HT-29 (cell line): ENCODE measurements at regions not wholly inside any gene's neighbourhood (a gene's known extent, or its start where the extent isn't known, plus 50 kb on each side); places are given as distances from the start of the nearest gene placed in this dataset.
"Not testable (repeated sequence)": the region's sequence is repeated elsewhere in the genome, so short reads cannot be mapped to it uniquely, and the experiment has no call there.

Experiments
- DNase-seq: peaks from one replicate; pipeline ENCODE4 v3.0.0-alpha.2; 2015; ENCODE audit warnings: low spot score

DNA sequence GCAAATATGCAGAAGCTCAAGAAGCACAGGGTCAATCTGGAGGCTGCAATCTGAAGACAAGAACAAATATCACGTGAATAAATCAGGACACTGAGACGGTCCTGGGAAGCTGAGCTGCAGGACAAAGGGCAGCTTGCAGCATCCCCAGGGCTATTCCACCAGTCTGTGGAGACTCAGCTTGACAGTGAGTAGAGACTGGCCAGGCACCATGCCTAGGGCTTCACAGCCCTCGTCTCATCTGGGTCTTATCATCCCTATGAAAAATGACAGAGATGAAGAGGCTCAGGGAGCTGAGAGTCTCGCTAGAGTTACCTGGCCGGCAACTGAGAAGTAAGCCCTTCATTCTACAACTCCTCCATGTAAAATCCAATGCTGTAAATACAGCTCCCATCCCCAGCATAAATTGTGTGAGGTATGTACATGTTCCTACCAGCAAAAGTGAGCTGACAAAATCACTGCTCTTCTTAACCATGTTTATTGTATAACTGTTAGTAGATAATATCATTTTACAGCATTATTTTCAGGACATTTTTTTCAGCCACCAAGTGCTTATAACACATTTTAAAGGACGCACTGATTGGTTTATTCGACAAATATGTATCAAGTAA, 186.6 kb upstream of the IGFBP3 start:
- DNase-seq: no peak

DNA sequence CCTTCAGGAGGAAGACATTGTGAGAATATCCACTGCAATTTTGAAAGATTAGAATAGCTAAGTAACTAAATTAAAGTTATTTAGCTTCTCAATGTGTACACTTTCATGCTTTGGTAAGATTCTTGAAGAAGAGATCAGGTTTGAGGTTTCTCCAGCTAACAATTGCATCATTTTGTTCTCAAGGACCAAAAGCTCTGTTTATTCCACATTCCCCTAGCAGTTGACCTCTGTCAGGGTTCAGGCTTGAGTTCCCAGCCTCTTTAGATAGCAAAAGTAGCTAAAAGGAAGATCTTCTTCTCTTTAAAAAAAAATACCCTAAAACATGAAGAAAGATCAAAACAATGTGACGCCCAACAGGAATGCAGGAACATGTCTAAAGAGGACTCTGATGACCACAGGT, 179.4 kb upstream of the IGFBP3 start:
- DNase-seq: no peak

DNA sequence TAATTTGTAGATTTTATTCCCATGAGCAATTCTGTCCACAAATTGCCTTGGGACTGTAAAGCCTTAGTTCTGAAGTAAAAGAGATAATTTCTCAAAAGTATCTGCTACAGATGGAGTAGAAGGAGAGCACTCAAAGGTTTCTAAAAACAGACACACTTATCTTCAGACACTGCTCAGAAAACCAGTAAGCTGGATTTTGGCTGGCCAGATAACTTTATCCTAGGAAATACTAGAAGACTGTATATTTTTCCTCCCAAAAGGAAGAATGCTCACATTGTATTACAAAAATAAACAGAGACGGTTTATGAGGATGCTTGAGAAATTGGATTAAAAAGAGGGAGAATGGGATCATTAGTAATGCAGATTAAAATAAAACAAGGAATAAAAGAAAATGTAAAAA, 178.0 kb upstream of the IGFBP3 start:
- DNase-seq: no peak

DNA sequence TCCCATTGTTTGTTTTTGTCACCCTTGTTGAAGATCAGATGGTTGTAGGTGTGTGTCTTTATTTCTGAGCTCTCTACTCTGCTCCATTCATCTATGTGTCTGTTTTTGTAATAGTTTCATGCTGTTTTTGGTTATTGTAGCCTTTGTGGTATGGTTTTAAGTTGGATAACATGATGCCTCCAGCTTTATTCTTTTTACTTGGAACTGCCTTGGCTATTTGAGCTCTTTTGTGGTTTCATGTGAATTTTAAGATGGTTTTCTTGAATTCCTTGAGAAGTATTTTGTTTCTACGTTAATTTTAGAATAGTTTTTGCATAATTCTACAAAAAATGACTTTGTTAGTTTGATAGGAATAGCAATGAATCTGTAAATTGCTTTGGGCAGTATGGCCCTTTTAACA, 170.0 kb upstream of the IGFBP3 start:
- no peak for DNase-seq

DNA sequence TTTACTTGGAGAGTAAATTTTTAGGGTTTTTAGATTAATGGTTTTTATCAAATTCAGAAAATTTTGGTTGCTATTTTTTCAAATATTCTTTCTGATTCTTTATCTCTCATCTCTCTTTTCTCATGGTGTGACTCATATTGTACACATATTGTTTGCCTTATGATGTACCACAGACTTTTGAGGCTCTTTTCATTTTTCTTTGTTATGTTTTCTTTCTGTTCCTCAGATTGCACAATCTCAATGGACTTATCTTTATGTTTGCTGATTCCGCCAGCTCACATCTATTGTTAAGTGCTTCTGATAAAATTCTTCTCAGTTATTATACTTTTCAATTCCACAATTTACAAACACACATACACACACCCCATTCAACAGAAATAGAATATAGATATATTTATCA, 168.2 kb upstream of the IGFBP3 start:
- no peak for DNase-seq

DNA sequence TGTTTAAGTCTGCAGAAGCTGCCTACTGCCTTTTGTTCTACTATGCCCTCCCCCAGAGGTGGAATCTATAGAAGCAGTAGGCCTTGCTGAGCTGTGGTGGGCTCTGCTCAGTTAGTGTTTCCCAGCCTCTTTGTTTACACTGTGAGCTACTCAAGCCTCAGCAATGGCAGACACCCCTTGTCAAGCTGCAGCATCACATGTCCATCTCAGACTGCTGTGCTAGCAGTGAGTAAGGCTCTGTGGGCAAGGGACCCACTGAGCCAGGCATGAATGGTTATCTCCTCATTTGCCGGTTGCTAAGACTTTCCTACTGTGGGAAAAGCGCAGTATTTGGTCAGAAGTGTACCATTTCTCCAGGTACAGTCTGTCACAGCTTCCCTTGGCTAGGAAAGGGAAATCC, 167.4 kb upstream of the IGFBP3 start:
- not testable (repeated sequence) for DNase-seq

DNA sequence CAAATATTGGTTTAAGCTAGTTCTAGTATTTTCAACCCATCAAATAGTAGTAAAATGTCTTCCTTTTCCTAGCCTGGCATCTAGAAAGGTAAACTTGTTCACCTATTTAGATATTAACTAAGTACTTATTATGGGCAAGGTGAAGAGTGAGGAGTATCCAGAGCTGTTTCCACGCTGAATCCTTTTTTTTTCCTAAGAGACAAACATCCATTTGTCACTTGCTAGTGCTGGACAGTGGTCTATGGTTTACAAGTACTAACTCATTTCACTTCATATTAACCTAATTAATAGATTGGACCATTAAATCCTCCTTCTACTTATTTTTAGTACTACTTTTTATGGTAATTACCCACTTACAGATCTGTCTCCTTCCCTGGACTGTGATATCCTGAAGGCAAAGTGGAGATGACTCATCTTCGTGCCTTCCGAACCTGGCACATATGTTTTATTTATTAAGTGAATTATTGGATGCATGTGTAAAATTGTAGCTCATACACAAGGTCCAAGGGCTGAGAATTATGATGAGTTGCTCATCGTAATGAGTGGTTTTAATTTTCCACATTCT, 159.6 kb upstream of the IGFBP3 start:
- no peak for DNase-seq

DNA sequence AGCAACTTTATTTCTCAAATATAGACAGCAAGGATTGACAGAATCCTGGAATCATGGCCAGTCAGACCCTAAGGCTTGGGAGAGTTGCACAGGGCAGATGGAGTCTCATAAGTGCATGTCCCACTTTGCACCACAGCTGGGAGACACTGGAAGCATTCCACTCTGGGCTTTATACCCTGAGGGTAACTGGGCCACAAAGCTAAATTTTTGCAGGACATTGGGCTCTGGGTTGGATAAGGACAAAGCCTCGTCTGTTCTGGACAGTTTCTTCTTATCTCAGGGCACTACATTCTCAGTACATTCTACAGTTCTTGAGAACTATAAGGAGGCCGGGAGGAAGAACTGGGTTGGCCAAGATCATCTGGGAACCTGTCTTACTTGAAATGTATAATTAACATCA, 158.3 kb upstream of the IGFBP3 start:
- DNase-seq: no peak

DNA sequence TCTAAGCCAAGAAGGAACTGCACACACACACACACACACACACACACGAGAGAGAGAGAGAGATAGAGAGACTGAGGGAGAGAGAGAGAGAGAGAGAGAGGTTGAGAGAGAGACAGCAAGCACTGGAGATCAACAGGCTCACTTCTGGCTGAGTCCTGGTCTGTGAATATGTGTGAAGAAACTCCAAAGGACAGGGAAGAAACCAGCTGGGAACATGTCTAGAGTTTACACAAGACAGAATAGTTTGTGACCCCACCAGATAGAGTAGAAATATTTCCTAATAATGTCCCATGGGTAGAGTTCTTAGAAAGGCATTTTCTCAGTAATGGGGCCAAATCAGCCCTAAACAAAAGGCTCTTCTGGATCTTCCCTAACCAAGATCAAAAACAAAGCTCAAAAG, 155.5 kb upstream of the IGFBP3 start:
- no peak for DNase-seq

DNA sequence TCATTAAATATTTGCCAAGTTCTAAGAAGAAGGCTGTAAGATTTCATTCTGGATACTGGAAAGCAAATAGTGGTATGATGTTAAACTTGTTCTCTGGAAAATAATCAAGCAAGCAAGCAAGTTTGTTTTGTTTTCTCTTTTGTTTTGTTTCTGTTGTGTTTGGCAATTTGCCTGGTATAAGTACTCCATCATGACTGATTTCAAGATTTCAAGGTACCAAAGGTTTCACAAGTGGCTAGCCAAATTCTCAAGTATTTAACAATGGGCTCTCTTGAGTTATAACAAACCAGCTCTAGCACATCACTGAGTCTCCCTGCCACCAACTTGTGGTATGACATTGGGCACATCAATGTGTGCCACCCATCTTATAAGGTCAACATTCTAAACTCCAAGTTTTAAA, 151.7 kb upstream of the IGFBP3 start:
- DNase-seq: no peak

DNA sequence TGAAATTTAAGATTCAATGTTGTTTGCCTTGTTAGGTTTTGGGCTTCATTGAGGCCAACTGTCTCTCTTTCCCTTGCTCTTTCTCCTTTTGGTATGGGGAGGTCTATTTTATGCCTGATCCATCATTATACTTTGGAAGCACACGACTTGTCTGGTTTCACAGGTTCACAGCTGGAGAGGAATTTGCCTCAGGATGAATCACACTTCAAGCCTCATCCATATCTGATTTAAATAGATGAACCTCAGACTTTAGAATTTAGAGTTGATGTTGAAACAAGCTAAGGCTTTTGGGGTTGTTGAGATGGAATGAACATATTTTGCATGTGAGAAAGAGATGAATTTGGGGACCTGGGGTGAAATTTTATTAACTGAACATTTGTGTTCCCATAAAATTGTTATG, 150.5 kb upstream of the IGFBP3 start:
- DNase-seq: no peak

DNA sequence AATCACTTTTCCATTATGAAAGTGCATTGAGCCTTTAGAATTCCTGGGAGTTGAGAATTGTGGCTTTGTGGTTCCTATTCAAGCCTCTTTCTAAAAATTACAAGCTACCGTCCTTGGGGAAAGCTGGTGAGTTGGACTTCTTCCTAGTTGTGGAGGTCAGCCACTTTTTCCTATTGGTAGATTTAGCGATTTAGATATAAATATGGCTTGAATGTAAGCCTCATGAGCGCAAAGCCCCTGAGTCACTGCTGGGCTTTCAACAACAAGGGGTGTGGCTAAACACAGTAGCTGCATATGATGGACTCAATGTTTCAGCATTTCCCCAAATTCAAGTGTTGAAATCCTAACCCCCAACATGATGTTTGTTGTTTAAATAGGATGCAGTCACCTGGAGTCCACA, 150.0 kb upstream of the IGFBP3 start:
- no peak for DNase-seq

DNA sequence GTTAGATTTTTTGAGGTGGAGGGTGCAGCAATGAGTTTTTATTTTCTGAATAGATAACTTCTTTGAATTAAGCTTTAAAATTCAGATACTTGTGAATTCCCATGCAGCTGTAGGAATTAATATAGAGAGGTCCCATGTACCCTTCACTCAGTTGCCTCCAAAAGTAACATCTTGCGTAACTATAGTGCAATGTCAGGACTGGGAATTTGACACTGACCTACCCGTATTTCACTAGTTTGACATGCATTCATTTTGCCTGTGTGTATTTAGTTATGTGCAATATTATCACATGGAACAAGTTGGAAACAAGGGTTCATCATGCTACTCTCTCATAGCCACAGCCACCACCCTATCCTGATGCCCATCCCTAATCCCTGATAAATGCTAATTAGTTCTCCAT, 147.1 kb upstream of the IGFBP3 start:
- no peak for DNase-seq

DNA sequence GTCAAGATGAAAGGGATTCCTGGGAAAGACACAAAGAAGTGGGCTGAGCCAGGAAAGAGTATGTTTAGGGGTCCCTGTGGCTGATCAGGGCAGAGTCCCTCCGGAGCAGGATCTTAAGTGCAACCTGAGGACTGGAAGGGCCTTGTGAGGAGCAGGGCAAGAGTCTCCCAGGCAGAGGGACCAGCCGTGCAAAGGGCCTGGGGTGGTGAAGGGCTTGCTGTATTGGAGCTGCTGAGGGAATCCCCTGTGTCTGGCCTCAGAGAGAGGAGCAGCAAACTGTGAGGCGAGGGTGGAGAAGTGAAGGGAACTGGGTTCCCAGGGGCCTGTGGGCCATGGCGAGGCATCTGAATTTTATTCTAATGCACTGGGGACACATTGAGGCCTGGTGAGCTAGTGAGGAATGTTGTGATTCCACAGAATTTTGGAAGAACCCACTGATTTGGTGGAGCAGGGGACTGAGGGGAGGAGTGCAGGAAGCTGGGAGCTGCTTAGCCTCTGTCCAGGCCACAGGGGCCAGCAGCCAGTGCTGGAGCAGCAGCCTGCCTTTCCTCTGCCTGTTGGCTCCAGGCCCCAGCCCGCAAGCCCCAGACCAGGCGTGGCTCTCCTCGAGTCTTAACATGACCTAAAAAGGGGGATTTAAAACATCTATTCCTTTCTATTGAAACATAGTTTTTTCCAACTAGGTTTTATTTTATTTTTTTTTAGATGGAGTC, 138.4 kb upstream of the IGFBP3 start:
- DNase-seq: no peak

DNA sequence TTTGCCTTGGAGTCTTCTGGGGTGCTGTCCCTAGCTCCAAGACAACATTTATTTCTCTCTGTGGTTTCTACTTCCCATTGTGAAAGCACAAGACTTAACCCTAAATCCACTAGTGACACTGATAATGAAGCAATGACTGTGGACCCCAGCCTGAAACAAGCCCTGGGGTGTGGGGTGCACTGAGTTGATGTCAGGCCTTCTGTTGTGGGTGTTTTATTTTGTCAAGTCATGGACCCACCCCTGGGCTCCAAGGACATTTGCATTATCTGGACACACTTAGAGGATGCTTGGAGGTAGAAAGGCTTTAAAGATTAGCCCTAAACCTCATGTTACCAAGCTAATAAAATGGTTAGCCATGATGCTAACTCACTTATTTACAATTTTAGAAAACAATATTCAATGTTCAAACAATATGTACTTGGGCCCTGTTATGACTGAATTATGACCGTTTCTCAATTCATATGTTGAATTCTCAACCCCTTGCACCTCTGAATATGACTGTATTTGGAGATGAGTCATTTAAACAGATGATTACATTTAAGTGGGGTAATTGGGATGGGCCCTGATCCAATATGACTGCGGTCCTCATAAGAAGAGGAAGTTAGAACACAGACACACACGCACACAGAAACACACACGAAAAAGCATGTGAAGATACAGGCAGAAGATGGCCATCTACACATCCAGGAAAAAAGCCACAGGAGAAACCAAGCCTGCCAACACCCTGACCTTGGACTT, 137.2 kb upstream of the IGFBP3 start:
- DNase-seq: no peak

DNA sequence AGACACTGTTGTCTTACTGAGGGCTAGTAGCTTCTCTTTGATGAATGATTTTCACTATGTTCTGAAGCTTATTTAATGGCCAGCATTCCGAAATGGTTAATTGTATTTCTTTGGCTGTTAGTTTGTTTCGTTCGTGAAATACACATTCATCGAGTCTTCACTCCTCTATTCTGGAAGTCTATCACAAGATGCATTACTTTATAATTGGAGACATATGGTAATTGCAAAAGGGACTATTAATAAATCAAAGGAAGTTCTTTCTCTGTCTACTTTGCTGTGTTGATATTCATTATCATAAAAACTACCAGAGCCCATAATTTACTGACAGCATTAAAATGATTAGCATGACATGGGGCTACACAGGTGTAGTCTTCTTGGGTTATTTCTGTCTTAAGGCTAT, 133.8 kb upstream of the IGFBP3 start:
- DNase-seq: no peak

DNA sequence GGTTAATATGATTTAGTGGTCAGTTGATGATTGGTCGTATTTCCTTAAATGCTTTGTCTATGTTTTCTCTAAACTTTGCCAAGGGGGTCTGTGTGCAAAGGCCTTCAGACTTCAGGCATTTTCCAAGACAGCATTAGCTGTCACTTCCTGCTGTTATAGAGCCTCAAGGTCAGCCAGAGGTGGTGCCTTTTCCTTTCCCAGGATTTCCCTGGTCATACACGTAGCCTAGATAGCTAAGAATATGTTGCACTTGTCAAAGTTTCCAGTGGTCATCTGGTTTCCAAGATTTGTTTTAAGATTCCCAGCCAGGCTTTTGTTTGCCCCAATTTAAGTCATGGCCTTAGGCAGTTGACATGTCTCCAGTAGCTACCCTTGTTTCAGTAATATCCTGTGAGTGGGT, 133.2 kb upstream of the IGFBP3 start:
- no peak for DNase-seq

DNA sequence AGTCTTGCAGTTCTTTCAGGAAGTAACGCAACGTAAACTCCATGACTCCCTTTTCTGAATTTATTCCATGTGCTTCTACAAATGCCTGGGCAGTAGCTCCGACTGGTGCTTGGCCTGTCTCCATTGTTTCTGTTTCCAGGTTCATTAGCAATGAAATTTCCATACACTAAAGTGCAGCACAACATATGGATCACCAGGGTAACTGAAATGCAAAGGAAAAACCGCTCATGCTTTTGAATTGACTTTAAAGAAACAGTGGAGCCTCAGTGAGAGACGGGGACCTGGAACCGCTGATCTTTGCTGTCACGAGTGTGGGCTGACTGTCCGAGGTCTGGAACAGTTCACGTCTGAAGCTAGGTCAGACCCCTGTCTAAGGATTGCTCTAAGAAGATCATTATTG, 126.5 kb upstream of the IGFBP3 start:
- DNase-seq: no peak

DNA sequence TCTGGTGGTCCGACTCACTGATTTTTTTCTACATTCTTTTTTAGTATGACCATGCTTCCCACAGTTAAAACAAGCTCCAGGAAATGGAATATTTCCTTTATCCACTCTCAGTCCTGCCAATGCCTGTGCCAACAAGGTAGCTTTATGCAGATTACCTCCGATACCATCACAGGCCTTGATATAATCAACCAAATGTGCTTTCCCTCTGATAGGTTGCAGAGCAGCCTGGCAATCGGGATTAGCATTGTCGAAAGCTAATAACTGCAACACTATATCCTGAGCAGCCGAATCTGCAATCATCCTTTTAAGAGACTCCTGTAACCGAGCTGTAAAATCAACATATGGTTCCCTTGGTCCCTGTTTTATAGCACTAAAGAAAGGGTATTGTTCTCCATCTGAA, 122.3 kb upstream of the IGFBP3 start:
- not testable (repeated sequence) for DNase-seq

DNA sequence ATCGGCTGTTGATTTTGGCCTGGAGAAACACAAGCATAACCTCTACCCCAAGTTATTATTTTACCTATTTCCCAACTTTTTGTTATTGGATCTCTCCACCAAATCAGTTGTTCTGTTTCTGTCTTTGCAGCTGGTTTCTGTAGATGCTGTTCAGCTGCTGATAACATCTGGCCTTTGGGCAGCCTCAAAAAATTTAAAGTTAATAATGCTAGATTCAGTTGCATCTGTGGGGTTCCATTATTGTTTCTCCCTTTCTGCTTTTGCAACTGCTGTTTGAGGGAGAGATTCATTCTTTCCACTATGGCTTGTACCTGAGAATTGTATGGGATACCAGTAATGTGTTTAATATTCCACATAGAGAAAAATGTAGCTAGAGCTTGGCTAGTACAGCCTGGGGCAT, 118.7 kb upstream of the IGFBP3 start:
- not testable (repeated sequence) for DNase-seq

DNA sequence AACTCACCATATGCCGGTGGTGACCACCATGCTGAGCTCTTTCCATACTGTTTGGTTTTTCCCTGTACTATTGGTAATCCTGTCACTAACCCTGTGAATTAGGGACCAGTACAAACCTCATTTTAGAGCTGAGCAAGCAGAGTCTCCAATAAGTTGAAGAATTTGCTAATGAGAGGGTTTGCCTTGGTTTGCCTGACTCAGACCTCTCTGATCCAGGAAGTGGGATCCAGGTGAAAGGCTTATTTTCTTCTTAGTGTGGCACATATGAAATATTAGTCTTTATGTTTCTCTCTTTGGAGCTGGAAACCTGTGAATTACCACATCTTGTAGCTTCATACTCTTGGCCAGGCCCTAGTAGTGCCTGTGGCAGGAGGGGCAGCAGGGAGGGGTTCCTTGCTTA, 114.1 kb upstream of the IGFBP3 start:
- DNase-seq: no peak

DNA sequence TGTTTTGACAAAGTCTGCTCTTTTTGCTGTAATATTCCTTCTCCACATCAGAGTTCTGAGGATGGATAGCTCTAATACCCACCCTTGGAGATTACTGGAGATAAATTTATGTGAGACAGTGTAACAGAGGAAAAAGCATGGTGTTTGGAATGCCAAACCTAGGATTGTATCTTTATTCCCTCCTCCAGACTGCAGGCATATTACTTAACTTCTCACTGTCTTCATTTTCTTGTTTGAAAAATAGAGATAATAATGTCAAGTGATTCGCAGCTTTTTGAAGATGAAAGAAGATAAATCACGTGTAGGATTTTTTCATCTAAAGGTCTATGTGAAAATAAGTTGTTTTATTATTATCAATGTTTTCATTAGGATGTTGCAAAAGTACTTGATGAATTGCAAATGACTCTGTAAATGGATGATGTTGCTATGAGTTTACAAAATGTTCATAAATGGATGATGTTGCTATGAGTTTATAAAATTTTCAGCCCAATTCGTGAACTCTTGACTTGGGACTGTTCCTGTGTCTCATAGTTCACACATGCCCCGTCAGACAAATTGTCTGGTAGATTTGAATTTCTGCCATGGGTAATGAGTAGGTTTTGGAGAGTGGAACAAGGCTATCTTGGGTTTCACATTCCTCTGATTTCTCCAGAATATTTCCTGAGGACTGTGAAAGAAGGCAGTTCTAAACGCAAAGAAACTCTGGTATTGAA, 113.1 kb upstream of the IGFBP3 start:
- DNase-seq: no peak
